HepG2 (cell line): ENCODE measurements at regions not wholly inside any gene's neighbourhood (a gene's known extent, or its start where the extent isn't known, plus 50 kb on each side); places are given as distances from the start of the nearest gene placed in this dataset.

Source experiments
- ARNTL ChIP-seq: sonication (generic); formaldehyde crosslinking; IDR thresholded peaks from 2 replicates; pipeline ENCODE4 v1.4.0; 2020; ENCODE audit warnings: mild to moderate bottlenecking, missing genetic modification reagents
- BCL3 ChIP-seq: sonication (generic); formaldehyde crosslinking; IDR thresholded peaks from 2 replicates; pipeline ENCODE4 v1.5.1; 2020; ENCODE audit warnings: mild to moderate bottlenecking, missing genetic modification reagents, moderate library complexity
- FOSL1 ChIP-seq: sonication (generic); formaldehyde crosslinking; IDR thresholded peaks from 2 replicates; pipeline ENCODE4 v1.9.0; 2021; ENCODE audit warnings: missing genetic modification reagents, borderline replicate concordance
- HMG20B ChIP-seq: conservative IDR thresholded peaks from 2 replicates; pipeline ENCODE4 v1.6.1; 2016; ENCODE audit warnings: missing genetic modification reagents, missing compliant biosample characterization
- HMGA1 ChIP-seq: sonication (generic); formaldehyde crosslinking; conservative IDR thresholded peaks from 2 replicates; pipeline ENCODE4 v1.4.0; 2020; ENCODE audit warnings: missing genetic modification reagents
- HNF4G ChIP-seq, 2 experiments: sonication (generic) in 1 of 2; formaldehyde crosslinking in 1 of 2; IDR thresholded peaks; 2 replicates each; pipeline versions ENCODE4 v1.4.0 to v1.6.1; 2011 to 2020; ENCODE audit warnings: borderline replicate concordance in 2 of 2, low read depth in 2 of 2, mild to moderate bottlenecking in 2 of 2, low read length in 1 of 2, missing genetic modification reagents in 1 of 2, moderate library complexity in 1 of 2
- ISX ChIP-seq: sonication (generic); formaldehyde crosslinking; conservative IDR thresholded peaks from 2 replicates; pipeline ENCODE4 v1.5.0; 2020; ENCODE audit warnings: missing genetic modification reagents
- KLF11 ChIP-seq: IDR thresholded peaks from 2 replicates; pipeline ENCODE4 v1.6.1; 2016; ENCODE audit warnings: missing compliant biosample characterization
- MTA1 ChIP-seq: sonication (generic); formaldehyde crosslinking; IDR thresholded peaks from 2 replicates; pipeline ENCODE4 v1.4.0; 2020; ENCODE audit warnings: missing genetic modification reagents, mild to moderate bottlenecking, borderline replicate concordance
- MTA3 ChIP-seq: sonication (generic); formaldehyde crosslinking; IDR thresholded peaks from 2 replicates; pipeline ENCODE4 v1.4.0; 2020; ENCODE audit warnings: missing genetic modification reagents
- MZF1 ChIP-seq: sonication (generic); formaldehyde crosslinking; IDR thresholded peaks from 2 replicates; pipeline ENCODE4 v1.8.1; 2023; ENCODE audit warnings: mild to moderate bottlenecking, missing genetic modification reagents, borderline replicate concordance
- NFE2 ChIP-seq: sonication (generic); formaldehyde crosslinking; IDR thresholded peaks from 2 replicates; pipeline ENCODE4 v1.4.0; 2020; ENCODE audit warnings: missing genetic modification reagents
- SIX1 ChIP-seq: sonication (generic); formaldehyde crosslinking; IDR thresholded peaks from 2 replicates; pipeline ENCODE4 v1.4.0; 2020; ENCODE audit warnings: missing genetic modification reagents, borderline replicate concordance
- U2AF1 ChIP-seq: fragments of 200-400 bp; formaldehyde crosslinking; optimal IDR thresholded peaks from 2 replicates; pipeline ENCODE3; 2017; ENCODE audit warnings: mild to moderate bottlenecking, low read depth, low read length
- ZFP90 ChIP-seq: sonication (generic); formaldehyde crosslinking; IDR thresholded peaks from 2 replicates; pipeline ENCODE4 v1.8.0; 2022; ENCODE audit warnings: missing genetic modification reagents, mild to moderate bottlenecking, inconsistent platforms, borderline replicate concordance
- ZGPAT ChIP-seq: IDR thresholded peaks from 2 replicates; pipeline ENCODE4 v1.6.1; 2016; ENCODE audit warnings: mild to moderate bottlenecking
- ZNF432 ChIP-seq: sonication (generic); formaldehyde crosslinking; IDR thresholded peaks from 2 replicates; pipeline ENCODE4 v1.5.0; 2020; ENCODE audit warnings: missing genetic modification reagents, mild to moderate bottlenecking, borderline replicate concordance
- ZNF577 ChIP-seq: sonication (generic); formaldehyde crosslinking; IDR thresholded peaks from 2 replicates; pipeline ENCODE4 v1.4.0; 2020; ENCODE audit warnings: mild to moderate bottlenecking, low read depth, missing genetic modification reagents, borderline replicate concordance
- ZNF816 ChIP-seq: sonication (generic); formaldehyde crosslinking; IDR thresholded peaks from 2 replicates; pipeline ENCODE4 v1.8.0; 2022; ENCODE audit warnings: missing genetic modification reagents, mild to moderate bottlenecking, borderline replicate concordance
- ZNF850 ChIP-seq: sonication (generic); formaldehyde crosslinking; conservative IDR thresholded peaks from 2 replicates; pipeline ENCODE4 v1.9.0; 2021; ENCODE audit warnings: mild to moderate bottlenecking, missing genetic modification reagents
- TF ChIP-seq, protein P1 (sequence below): sonication (generic); formaldehyde crosslinking; IDR thresholded peaks from 2 replicates; pipeline ENCODE4 v1.5.1; 2020; ENCODE audit warnings: mild to moderate bottlenecking, missing genetic modification reagents
- TF ChIP-seq, protein P2 (sequence below): sonication (generic); formaldehyde crosslinking; conservative IDR thresholded peaks from 2 replicates; pipeline ENCODE4 v1.4.0; 2020; ENCODE audit warnings: missing genetic modification reagents

DNA sequence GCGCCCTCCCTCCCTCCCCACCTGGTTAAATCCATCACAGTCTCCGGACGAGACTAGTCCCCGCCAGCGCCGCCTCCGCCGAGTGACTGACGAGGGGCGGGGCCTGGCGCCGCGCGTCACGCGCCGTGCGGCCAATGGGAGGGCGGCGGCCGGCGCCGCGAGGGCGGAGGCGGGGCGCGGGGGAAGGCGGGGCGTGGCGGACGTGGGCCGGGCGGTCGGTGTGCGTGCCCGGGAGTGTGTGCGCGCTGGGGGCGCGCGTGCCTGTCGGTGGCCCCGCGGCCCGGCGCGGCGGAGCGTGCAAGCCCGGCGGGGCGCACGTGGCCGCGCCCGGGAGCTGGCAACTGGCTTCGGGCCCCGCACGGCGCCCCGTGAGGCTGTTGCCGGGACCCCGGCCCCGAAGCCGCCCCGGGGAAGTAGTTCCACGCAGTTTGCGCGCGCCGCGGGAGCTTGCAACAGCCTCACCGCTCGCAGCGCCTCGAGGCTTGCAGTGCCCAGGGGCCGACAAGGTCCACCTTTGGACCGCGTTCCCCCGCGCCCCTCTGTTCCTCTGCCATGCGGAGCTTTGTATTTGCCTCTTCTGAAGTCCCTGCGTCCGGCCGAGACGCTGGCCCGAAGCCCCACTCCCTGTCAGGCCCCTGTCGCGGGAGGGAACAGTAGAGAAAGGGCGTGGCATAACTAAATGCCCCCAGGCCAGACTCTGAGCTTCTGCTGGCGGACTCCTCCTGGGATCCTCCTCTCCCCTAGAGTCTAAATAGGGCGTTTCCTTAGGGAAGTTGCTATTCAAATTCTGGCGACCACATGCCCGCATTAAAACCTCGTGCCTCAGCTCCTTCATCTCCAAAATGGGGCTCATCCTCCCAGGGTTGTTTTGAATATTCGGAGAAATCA lies 400.9 kb downstream of the SHQ1 start (continued):
- TF ChIP-seq ZGPAT (CRISPR knock-in tag) (no peak; the same call in 1 of the 2 replicates), HNF4G (IDR thresholded peaks at IDR 0.05; ENCODE audit: borderline replicate concordance, low read depth, low read length) (no peak), HNF4G (CRISPR knock-in tag; IDR thresholded peaks at IDR 0.05; ENCODE audit: borderline replicate concordance, low read depth) (no peak), BCL3 (CRISPR knock-in tag) (peak; percentile 75; the same call in 1 of the 2 replicates), ZNF816 (CRISPR knock-in tag) (no peak), MTA1 (CRISPR knock-in tag) (no peak), MTA3 (no peak), KLF11 (CRISPR knock-in tag) (no peak), ZNF577 (CRISPR knock-in tag) (no peak), MZF1 (no peak), HMGA1 (CRISPR knock-in tag) (no peak), SIX1 (CRISPR knock-in tag) (no peak), ZNF432 (CRISPR knock-in tag) (no peak), ZFP90 (0 out of 2 replicates have a peak, but pooled peaks have one; percentile 46), U2AF1 (no peak), NFE2 (CRISPR knock-in tag) (no peak), HMG20B (no peak), FOSL1 (CRISPR knock-in tag) (no peak), ISX (no peak), ARNTL (CRISPR knock-in tag) (no peak), ZNF850 (CRISPR knock-in tag) (no peak)
- TF ChIP-seq, protein P1, sequence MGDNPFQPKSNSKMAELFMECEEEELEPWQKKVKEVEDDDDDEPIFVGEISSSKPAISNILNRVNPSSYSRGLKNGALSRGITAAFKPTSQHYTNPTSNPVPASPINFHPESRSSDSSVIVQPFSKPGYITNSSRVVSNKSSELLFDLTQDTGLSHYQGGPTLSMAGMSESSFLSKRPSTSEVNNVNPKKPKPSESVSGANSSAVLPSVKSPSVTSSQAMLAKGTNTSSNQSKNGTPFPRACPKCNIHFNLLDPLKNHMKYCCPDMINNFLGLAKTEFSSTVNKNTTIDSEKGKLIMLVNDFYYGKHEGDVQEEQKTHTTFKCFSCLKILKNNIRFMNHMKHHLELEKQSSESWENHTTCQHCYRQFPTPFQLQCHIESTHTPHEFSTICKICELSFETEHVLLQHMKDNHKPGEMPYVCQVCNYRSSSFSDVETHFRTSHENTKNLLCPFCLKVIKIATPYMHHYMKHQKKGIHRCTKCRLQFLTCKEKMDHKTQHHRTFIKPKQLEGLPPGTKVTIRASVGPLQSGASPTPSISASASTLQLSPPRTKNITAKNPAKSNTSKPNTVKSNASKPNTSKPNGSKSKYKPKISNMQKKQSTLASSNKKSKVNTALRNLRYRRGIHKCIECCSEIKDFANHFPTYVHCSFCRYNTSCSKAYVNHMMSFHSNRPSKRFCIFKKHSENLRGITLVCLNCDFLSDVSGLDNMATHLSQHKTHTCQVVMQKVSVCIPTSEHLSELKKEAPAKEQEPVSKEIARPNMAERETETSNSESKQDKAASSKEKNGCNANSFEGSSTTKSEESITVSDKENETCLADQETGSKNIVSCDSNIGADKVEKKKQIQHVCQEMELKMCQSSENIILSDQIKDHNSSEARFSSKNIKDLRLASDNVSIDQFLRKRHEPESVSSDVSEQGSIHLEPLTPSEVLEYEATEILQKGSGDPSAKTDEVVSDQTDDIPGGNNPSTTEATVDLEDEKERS = no peak
- TF ChIP-seq, protein P2, sequence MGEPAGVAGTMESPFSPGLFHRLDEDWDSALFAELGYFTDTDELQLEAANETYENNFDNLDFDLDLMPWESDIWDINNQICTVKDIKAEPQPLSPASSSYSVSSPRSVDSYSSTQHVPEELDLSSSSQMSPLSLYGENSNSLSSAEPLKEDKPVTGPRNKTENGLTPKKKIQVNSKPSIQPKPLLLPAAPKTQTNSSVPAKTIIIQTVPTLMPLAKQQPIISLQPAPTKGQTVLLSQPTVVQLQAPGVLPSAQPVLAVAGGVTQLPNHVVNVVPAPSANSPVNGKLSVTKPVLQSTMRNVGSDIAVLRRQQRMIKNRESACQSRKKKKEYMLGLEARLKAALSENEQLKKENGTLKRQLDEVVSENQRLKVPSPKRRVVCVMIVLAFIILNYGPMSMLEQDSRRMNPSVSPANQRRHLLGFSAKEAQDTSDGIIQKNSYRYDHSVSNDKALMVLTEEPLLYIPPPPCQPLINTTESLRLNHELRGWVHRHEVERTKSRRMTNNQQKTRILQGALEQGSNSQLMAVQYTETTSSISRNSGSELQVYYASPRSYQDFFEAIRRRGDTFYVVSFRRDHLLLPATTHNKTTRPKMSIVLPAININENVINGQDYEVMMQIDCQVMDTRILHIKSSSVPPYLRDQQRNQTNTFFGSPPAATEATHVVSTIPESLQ = no peak
